ENCODE measurements at regions not wholly inside any gene's neighbourhood (a gene's known extent, or its start where the extent isn't known, plus 50 kb on each side); places are given as distances from the start of the nearest gene placed in this dataset.

DNA sequence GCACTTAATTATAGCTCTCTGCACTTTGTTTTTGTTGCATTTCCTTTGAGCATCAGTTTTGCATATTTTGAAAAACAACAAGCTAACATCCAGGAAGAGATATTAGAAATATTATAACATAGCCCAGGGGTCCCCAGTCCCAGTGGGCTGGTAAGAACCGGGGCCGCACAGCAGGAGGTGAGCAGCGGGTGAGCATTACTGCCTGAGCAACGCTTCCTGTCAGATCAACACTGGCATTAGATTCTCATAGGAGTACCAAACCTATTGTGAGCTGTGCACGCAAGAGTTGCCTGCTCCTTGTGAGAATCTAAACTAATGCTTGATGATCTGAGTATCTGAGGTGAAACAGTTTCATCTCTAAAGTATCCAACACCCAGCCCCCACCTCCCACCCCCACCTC is 675.9 kb upstream of the ZNF608 start:
- TF ChIP-seq, protein P1, sequence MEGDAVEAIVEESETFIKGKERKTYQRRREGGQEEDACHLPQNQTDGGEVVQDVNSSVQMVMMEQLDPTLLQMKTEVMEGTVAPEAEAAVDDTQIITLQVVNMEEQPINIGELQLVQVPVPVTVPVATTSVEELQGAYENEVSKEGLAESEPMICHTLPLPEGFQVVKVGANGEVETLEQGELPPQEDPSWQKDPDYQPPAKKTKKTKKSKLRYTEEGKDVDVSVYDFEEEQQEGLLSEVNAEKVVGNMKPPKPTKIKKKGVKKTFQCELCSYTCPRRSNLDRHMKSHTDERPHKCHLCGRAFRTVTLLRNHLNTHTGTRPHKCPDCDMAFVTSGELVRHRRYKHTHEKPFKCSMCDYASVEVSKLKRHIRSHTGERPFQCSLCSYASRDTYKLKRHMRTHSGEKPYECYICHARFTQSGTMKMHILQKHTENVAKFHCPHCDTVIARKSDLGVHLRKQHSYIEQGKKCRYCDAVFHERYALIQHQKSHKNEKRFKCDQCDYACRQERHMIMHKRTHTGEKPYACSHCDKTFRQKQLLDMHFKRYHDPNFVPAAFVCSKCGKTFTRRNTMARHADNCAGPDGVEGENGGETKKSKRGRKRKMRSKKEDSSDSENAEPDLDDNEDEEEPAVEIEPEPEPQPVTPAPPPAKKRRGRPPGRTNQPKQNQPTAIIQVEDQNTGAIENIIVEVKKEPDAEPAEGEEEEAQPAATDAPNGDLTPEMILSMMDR (IDR thresholded peaks at IDR 0.05), result no peak
- H3K4me1 Mint-ChIP-seq (ENCODE audit: low read depth), result no peaks in the 10 kb centered on the region
- Histone ChIP-seq H3K9me3 (ENCODE audit: control insufficient read depth in 1 of 2, insufficient read depth in 1 of 2, low read length in 2 of 2) (peaks cover 0 to 4% of the 10 kb centered on the region in 2 experiments), H3K4me3 (ENCODE audit: low read length) (no peak overlapping the region), H3K36me3 (ENCODE audit: insufficient read depth, low read length) (no peaks in the 10 kb centered on the region), H3K4me1 (ENCODE audit: insufficient read depth, low read length) (no peaks in the 10 kb centered on the region), H3K27me3 (ENCODE audit: control insufficient read depth in 1 of 2, insufficient read depth in 2 of 2, low read length in 2 of 2) (no peaks in the 10 kb centered on the region), H3K27ac (ENCODE audit: low read depth in 1 of 2, low read length in 2 of 2) (no peak overlapping the region)
- ATAC-seq (ENCODE audit: poor library complexity) (no peak), DNase-seq (no peak)
- no peak overlapping the region for H3K27ac Mint-ChIP-seq
- no peaks in the 10 kb centered on the region for H3K36me3 Mint-ChIP-seq (ENCODE audit: low read depth)
- H3K27me3 Mint-ChIP-seq, result no peaks in the 10 kb centered on the region
- POLR2A ChIA-PET, result no interaction called here
- no peak overlapping the region for H3K4me3 Mint-ChIP-seq
- intact Hi-C loops (cut with DNase I, micrococcal nuclease), result no loop called here
- peaks cover 2% of the 10 kb centered on the region for H3K9me3 Mint-ChIP-seq
- CTCF ChIA-PET, result no interaction called here

DNA sequence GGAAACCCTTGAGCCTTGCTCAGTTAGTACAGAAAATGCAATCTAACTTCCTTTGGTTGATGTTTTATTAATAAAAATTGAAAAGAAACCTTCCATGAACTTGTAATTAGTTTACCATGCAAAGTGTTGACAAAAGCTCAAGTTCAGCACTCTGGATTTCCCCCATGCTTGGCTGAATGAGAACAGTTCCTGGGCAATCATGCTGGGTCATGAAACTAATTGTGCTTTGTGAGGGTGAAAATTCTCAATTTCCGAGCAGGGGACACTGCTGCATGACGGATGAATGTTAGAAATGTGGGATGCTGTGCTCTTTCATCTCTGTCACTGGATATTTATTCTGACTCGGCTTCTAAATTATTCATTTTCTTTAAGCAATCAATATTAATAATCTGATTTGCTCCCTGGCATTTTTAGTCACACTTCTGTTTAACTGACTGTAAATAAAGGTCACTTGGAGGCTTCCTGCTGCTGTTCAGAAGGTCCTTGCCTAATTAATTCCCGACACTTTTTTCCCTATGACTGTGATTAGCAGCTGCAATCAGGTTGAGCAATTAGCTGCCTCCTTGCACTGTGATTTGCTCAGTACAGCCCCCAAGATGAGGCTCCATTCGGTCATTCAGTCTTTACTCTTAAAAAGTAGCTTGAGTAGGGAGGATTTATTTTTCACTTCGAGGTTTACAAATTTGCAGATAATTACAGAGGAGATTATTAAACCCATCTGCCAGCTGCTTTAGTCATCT is 678.1 kb upstream of the ZNF608 start:
- POLR2A ChIA-PET, result no interaction called here

DNA sequence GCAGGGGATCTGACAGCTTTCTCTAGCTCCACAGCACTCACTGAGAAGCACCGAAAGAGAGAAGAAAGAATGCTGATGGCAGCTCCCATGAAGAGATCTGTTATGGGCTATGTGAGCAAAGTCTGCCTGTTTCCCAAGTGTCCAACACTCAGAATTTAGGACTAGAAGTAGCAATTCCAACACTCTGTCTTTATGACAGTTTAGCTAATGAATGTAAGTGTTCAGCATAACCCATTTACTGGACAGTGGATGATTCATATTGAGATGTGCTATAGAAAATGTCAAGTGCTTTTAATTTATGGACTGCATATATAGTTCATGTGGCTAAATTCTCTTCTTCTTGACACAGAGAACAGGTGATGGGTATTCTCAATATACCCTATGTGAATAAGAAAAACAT is 683.1 kb upstream of the ZNF608 start:
- no peaks in the 10 kb centered on the region for H3K27me3 Mint-ChIP-seq
- CTCF ChIA-PET, result no interaction called here

More for the DNA sequence above, 678.1 kb upstream of the ZNF608 start:
- intact Hi-C loops (cut with DNase I, micrococcal nuclease), result no loop called here
- Histone ChIP-seq H3K4me3 (ENCODE audit: low read length) (no peak overlapping the region), H3K36me3 (ENCODE audit: insufficient read depth, low read length) (no peaks in the 10 kb centered on the region), H3K9me3 (ENCODE audit: control insufficient read depth in 1 of 2, insufficient read depth in 1 of 2, low read length in 2 of 2) (no peaks in the 10 kb centered on the region), H3K27ac (ENCODE audit: low read depth in 1 of 2, low read length in 2 of 2) (no peak overlapping the region), H3K27me3 (ENCODE audit: control insufficient read depth in 1 of 2, insufficient read depth in 2 of 2, low read length in 2 of 2) (no peaks in the 10 kb centered on the region), H3K4me1 (ENCODE audit: insufficient read depth, low read length) (no peaks in the 10 kb centered on the region)
- Mint-ChIP-seq H3K9me3 (no peaks in the 10 kb centered on the region), H3K36me3 (ENCODE audit: low read depth) (no peaks in the 10 kb centered on the region), H3K27me3 (no peaks in the 10 kb centered on the region), H3K4me1 (ENCODE audit: low read depth) (no peaks in the 10 kb centered on the region), H3K27ac (no peak overlapping the region), H3K4me3 (no peak overlapping the region)
- no peak for ATAC-seq (ENCODE audit: poor library complexity)
- CTCF ChIA-PET, result no interaction called here
- TF ChIP-seq, protein P1 (IDR thresholded peaks at IDR 0.05), result no peak
- no peak for DNase-seq

More for the DNA sequence above, 683.1 kb upstream of the ZNF608 start:
- Histone ChIP-seq H3K9me3 (ENCODE audit: control insufficient read depth in 1 of 2, insufficient read depth in 1 of 2, low read length in 2 of 2) (no peaks in the 10 kb centered on the region), H3K4me1 (ENCODE audit: insufficient read depth, low read length) (no peaks in the 10 kb centered on the region), H3K36me3 (ENCODE audit: insufficient read depth, low read length) (no peaks in the 10 kb centered on the region), H3K4me3 (ENCODE audit: low read length) (no peak overlapping the region), H3K27me3 (ENCODE audit: control insufficient read depth in 1 of 2, insufficient read depth in 2 of 2, low read length in 2 of 2) (no peaks in the 10 kb centered on the region), H3K27ac (ENCODE audit: low read depth in 1 of 2, low read length in 2 of 2) (no peak overlapping the region)
- TF ChIP-seq, protein P1 (IDR thresholded peaks at IDR 0.05), result no peak
- H3K36me3 Mint-ChIP-seq (ENCODE audit: low read depth), result no peaks in the 10 kb centered on the region
- H3K4me3 Mint-ChIP-seq, result no peak overlapping the region
- POLR2A ChIA-PET, result no interaction called here
- ATAC-seq (ENCODE audit: poor library complexity), result no peak
- DNase-seq, result no peak
- intact Hi-C loops (cut with DNase I, micrococcal nuclease), result no loop called here
- peaks cover 2% of the 10 kb centered on the region for H3K9me3 Mint-ChIP-seq
- H3K27ac Mint-ChIP-seq, result no peak overlapping the region
- no peaks in the 10 kb centered on the region for H3K4me1 Mint-ChIP-seq (ENCODE audit: low read depth)

Data from CD4-positive, alpha-beta T cell (primary cell).